ENCODE measurements at regions not wholly inside any gene's neighbourhood (a gene's known extent, or its start where the extent isn't known, plus 50 kb on each side); places are given as distances from the start of the nearest gene placed in this dataset.
A peak's percentile ranks its signal among the peaks of the same experiment; 100 is the strongest.

DNA sequence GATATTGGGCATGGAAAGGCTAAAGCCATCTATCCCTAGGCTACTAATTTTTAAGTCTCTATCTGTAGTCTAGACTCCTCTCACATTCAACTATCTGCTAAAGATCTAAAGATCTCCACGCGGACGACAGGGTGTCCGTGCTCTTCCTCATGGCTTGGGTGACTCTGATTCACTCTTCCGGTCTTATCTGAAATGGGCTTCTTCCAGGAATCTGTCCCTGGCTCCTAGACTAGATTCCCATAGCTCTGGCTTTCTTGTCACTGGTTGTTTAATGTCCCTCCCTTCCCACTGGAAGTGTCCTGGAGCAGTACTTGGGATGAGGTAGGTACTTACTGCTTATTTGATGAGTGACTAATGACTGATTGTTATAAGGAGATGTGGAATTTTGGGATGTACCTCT lies 62.0 kb upstream of the PODXL start:
- H3K9me3 ChIP-seq (replicated peaks; ENCODE audit: control insufficient read depth, insufficient read depth, low read depth, low read length) = no peaks in the 10 kb centered on the region
- no peak for TF ChIP-seq RB1 (IDR thresholded peaks at IDR 0.05; ENCODE audit: low read depth)
- no peak for TF ChIP-seq MCM3 (IDR thresholded peaks at IDR 0.05)
- no peak for TF ChIP-seq PHB (CRISPR knock-in tag; IDR thresholded peaks at IDR 0.05)
- TF ChIP-seq ILK (tag; IDR thresholded peaks at IDR 0.05; ENCODE audit: borderline replicate concordance, low read depth) = no peak
- no peak for TF ChIP-seq PURB (CRISPR knock-in tag; IDR thresholded peaks at IDR 0.05; ENCODE audit: low read depth)
- TF ChIP-seq, protein P1, sequence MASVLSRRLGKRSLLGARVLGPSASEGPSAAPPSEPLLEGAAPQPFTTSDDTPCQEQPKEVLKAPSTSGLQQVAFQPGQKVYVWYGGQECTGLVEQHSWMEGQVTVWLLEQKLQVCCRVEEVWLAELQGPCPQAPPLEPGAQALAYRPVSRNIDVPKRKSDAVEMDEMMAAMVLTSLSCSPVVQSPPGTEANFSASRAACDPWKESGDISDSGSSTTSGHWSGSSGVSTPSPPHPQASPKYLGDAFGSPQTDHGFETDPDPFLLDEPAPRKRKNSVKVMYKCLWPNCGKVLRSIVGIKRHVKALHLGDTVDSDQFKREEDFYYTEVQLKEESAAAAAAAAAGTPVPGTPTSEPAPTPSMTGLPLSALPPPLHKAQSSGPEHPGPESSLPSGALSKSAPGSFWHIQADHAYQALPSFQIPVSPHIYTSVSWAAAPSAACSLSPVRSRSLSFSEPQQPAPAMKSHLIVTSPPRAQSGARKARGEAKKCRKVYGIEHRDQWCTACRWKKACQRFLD (CRISPR knock-in tag; IDR thresholded peaks at IDR 0.05) = no peak
- no peak for TF ChIP-seq ZNF3 (CRISPR knock-in tag; IDR thresholded peaks at IDR 0.05)
- TF ChIP-seq, protein P2, sequence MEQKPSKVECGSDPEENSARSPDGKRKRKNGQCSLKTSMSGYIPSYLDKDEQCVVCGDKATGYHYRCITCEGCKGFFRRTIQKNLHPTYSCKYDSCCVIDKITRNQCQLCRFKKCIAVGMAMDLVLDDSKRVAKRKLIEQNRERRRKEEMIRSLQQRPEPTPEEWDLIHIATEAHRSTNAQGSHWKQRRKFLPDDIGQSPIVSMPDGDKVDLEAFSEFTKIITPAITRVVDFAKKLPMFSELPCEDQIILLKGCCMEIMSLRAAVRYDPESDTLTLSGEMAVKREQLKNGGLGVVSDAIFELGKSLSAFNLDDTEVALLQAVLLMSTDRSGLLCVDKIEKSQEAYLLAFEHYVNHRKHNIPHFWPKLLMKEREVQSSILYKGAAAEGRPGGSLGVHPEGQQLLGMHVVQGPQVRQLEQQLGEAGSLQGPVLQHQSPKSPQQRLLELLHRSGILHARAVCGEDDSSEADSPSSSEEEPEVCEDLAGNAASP (IDR thresholded peaks at IDR 0.05) = no peak
- TF ChIP-seq THRAP3 (IDR thresholded peaks at IDR 0.05; ENCODE audit: borderline replicate concordance) = no peak
- TF ChIP-seq CXXC5 (CRISPR knock-in tag; IDR thresholded peaks at IDR 0.05) = 0 out of 2 replicates have a peak, but pooled peaks have one; percentile 22
- TF ChIP-seq ZNF224 (CRISPR knock-in tag; IDR thresholded peaks at IDR 0.05) = no peak
- TF ChIP-seq, protein P3, sequence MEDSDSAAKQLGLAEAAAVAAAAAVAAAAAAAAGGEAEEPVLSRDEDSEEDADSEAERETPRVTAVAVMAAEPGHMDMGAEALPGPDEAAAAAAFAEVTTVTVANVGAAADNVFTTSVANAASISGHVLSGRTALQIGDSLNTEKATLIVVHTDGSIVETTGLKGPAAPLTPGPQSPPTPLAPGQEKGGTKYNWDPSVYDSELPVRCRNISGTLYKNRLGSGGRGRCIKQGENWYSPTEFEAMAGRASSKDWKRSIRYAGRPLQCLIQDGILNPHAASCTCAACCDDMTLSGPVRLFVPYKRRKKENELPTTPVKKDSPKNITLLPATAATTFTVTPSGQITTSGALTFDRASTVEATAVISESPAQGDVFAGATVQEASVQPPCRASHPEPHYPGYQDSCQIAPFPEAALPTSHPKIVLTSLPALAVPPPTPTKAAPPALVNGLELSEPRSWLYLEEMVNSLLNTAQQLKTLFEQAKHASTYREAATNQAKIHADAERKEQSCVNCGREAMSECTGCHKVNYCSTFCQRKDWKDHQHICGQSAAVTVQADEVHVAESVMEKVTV (CRISPR knock-in tag; IDR thresholded peaks at IDR 0.05) = peak; percentile 15; the same call in 1 of the 2 replicates
- no peak for TF ChIP-seq DPF2 (IDR thresholded peaks at IDR 0.05)
- TF ChIP-seq FOSL1 (tag; conservative IDR thresholded peaks at IDR 0.05) = peak; percentile 76
- TF ChIP-seq SAFB (IDR thresholded peaks at IDR 0.05; ENCODE audit: borderline replicate concordance, low read depth, low read length) = no peak
- TF ChIP-seq, protein P4, sequence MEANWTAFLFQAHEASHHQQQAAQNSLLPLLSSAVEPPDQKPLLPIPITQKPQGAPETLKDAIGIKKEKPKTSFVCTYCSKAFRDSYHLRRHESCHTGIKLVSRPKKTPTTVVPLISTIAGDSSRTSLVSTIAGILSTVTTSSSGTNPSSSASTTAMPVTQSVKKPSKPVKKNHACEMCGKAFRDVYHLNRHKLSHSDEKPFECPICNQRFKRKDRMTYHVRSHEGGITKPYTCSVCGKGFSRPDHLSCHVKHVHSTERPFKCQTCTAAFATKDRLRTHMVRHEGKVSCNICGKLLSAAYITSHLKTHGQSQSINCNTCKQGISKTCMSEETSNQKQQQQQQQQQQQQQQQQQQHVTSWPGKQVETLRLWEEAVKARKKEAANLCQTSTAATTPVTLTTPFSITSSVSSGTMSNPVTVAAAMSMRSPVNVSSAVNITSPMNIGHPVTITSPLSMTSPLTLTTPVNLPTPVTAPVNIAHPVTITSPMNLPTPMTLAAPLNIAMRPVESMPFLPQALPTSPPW (CRISPR knock-in tag; IDR thresholded peaks at IDR 0.05) = 0 out of 2 replicates have a peak, but pooled peaks have one; percentile 12
- TF ChIP-seq, protein P5, sequence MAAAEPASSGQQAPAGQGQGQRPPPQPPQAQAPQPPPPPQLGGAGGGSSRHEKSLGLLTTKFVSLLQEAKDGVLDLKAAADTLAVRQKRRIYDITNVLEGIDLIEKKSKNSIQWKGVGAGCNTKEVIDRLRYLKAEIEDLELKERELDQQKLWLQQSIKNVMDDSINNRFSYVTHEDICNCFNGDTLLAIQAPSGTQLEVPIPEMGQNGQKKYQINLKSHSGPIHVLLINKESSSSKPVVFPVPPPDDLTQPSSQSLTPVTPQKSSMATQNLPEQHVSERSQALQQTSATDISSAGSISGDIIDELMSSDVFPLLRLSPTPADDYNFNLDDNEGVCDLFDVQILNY (CRISPR knock-in tag; IDR thresholded peaks at IDR 0.05) = no peak

More for the DNA sequence above, 62.0 kb upstream of the PODXL start:
- CTCF ChIA-PET (ENCODE audit: low intra/inter-chr PET ratio) = no interaction called here
- intact Hi-C loops (cut with micrococcal nuclease) = no loop called here
- Histone ChIP-seq H3K9ac (ENCODE audit: insufficient read depth in 1 of 2, low read depth in 2 of 2, low read length in 2 of 2) (no peak overlapping the region), H3K27me3 (ENCODE audit: control insufficient read depth in 2 of 2, insufficient read depth in 2 of 2, low read length in 2 of 2) (peaks cover 16 to 60% of the 10 kb centered on the region in 2 experiments), H4K20me1 (replicated peaks; ENCODE audit: control insufficient read depth, insufficient read depth, low read length) (no peaks in the 10 kb centered on the region), H2AFZ (ENCODE audit: low read depth, low read length) (no peak overlapping the region), H3K27ac (ENCODE audit: extremely low read depth, low read depth, low read length) (no peak overlapping the region), H3K36me3 (ENCODE audit: control insufficient read depth, insufficient read depth, low read length) (no peaks in the 10 kb centered on the region), H3K4me1 (replicated peaks in 1 of 2; ENCODE audit: control insufficient read depth in 2 of 2, insufficient read depth in 2 of 2, low read length in 2 of 2) (peaks cover 0 to 19% of the 10 kb centered on the region in 2 experiments; a peak in 3 of 5 replicates), H3K9me1 (ENCODE audit: control insufficient read depth, insufficient read depth, low read length) (no peaks in the 10 kb centered on the region), H3K79me2 (ENCODE audit: control insufficient read depth, insufficient read depth, low read length) (no peaks in the 10 kb centered on the region), H3K4me2 (ENCODE audit: insufficient read depth, low read length) (no peak overlapping the region), H3K4me3 (no peak overlapping the region)
- in situ Hi-C loops (cut with MboI) = no loop called here
- no TSS peak for BruUV-seq (replicated peaks)
- POLR2A ChIA-PET = no interaction called here
- DNase-seq (ENCODE audit: extremely low read depth in 1 of 4, low spot score in 3 of 4) = no peak
- ATAC-seq = no peak
- peak; percentile 32 for FAIRE-seq
- WGBS (ENCODE audit: insufficient coverage, low coverage, missing lambda C conversion rate) = 0% methylated on average over 5 of the region's 5 CpGs
